ENCODE measurements at regions not wholly inside any gene's neighbourhood (a gene's known extent, or its start where the extent isn't known, plus 50 kb on each side); places are given as distances from the start of the nearest gene placed in this dataset.

GRCh38 chr4:161132715-161133425, 1030.9 kb downstream of the FSTL5 start:
- TF ChIP-seq CTCF (IDR thresholded peaks at IDR 0.05; ENCODE audit: partially characterized antibody, unreplicated experiment): no peak
- Mint-ChIP-seq H3K36me3 (ENCODE audit: unreplicated experiment) (no peaks in the 10 kb centered on the region), H3K27me3 (ENCODE audit: unreplicated experiment) (no peaks in the 10 kb centered on the region), H3K4me3 (ENCODE audit: unreplicated experiment) (no peak overlapping the region), H3K27ac (ENCODE audit: unreplicated experiment) (no peak overlapping the region), H3K4me1 (ENCODE audit: low read depth, unreplicated experiment) (peaks cover 2% of the 10 kb centered on the region), H3K9me3 (ENCODE audit: unreplicated experiment) (no peaks in the 10 kb centered on the region)
- DNase-seq: no peak

GRCh38 chr4:161121451-161121850, 1042.3 kb downstream of the FSTL5 start:
- H3K27me3 Mint-ChIP-seq (ENCODE audit: unreplicated experiment): peaks cover 2% of the 10 kb centered on the region
- no peak overlapping the region for H3K4me3 Mint-ChIP-seq (ENCODE audit: unreplicated experiment)
- no peak for TF ChIP-seq CTCF (IDR thresholded peaks at IDR 0.05; ENCODE audit: partially characterized antibody, unreplicated experiment)
- no peak overlapping the region for H3K27ac Mint-ChIP-seq (ENCODE audit: unreplicated experiment)
- DNase-seq: no peak
- H3K4me1 Mint-ChIP-seq (ENCODE audit: low read depth, unreplicated experiment): no peaks in the 10 kb centered on the region
- H3K36me3 Mint-ChIP-seq (ENCODE audit: unreplicated experiment): peaks cover 6% of the 10 kb centered on the region
- peaks cover 2% of the 10 kb centered on the region for H3K9me3 Mint-ChIP-seq (ENCODE audit: unreplicated experiment)

- Mint-ChIP-seq H3K9me3 (ENCODE audit: unreplicated experiment) (no peaks in the 10 kb centered on the region), H3K4me1 (ENCODE audit: low read depth, unreplicated experiment) (no peaks in the 10 kb centered on the region)
- TF ChIP-seq CTCF (IDR thresholded peaks at IDR 0.05; ENCODE audit: partially characterized antibody, unreplicated experiment): no peak
These were observed 1061.9 kb downstream of the FSTL5 start for GRCh38 chr4:161101881-161102280.

GRCh38 chr4:161097821-161098220, 1066.0 kb downstream of the FSTL5 start:
- no peak overlapping the region for H3K27ac Mint-ChIP-seq (ENCODE audit: unreplicated experiment)
- TF ChIP-seq CTCF (IDR thresholded peaks at IDR 0.05; ENCODE audit: partially characterized antibody, unreplicated experiment): no peak
- H3K4me3 Mint-ChIP-seq (ENCODE audit: unreplicated experiment): no peak overlapping the region

More at GRCh38 chr4:161101881-161102280, 1061.9 kb downstream of the FSTL5 start:
- H3K36me3 Mint-ChIP-seq (ENCODE audit: unreplicated experiment): no peaks in the 10 kb centered on the region
- H3K27me3 Mint-ChIP-seq (ENCODE audit: unreplicated experiment): no peaks in the 10 kb centered on the region
- DNase-seq: no peak
- H3K27ac Mint-ChIP-seq (ENCODE audit: unreplicated experiment): no peak overlapping the region
- no peak overlapping the region for H3K4me3 Mint-ChIP-seq (ENCODE audit: unreplicated experiment)

GRCh38 chr4:161061046-161061445, 1102.8 kb downstream of the FSTL5 start:
- DNase-seq: no peak
- Mint-ChIP-seq H3K9me3 (ENCODE audit: unreplicated experiment) (no peaks in the 10 kb centered on the region), H3K4me3 (ENCODE audit: unreplicated experiment) (no peak overlapping the region), H3K27me3 (ENCODE audit: unreplicated experiment) (no peaks in the 10 kb centered on the region), H3K36me3 (ENCODE audit: unreplicated experiment) (no peaks in the 10 kb centered on the region), H3K4me1 (ENCODE audit: low read depth, unreplicated experiment) (no peaks in the 10 kb centered on the region), H3K27ac (ENCODE audit: unreplicated experiment) (no peak overlapping the region)
- no peak for TF ChIP-seq CTCF (IDR thresholded peaks at IDR 0.05; ENCODE audit: partially characterized antibody, unreplicated experiment)

More at GRCh38 chr4:161097821-161098220, 1066.0 kb downstream of the FSTL5 start:
- Mint-ChIP-seq H3K4me1 (ENCODE audit: low read depth, unreplicated experiment) (no peaks in the 10 kb centered on the region), H3K9me3 (ENCODE audit: unreplicated experiment) (no peaks in the 10 kb centered on the region), H3K27me3 (ENCODE audit: unreplicated experiment) (no peaks in the 10 kb centered on the region), H3K36me3 (ENCODE audit: unreplicated experiment) (no peaks in the 10 kb centered on the region)
- DNase-seq: no peak

Data from glutamatergic neuron (in vitro differentiated cells).